ENCODE measurements at regions not wholly inside any gene's neighbourhood (a gene's known extent, or its start where the extent isn't known, plus 50 kb on each side); places are given as distances from the start of the nearest gene placed in this dataset.
A peak's percentile ranks its signal among the peaks of the same experiment; 100 is the strongest.

DNA sequence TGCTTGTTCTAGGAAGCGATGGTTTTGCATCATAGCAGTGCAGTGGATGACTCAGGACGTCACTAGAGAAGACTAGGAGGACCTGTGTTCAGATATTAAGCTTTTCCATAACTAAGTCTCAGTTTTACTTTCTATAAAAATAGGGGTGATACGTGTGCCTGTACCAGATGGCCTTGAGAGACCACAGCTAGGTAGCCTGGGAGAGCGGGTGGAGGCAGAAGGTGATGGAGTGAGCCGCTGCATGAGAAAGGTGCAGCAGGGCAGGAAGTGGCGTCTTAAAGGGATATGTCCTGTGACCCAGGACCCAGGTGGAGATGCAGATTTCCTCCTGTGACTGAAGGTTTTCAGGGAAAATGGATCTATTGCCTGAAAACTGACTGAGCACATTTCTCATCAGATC is 304.9 kb downstream of the CDC14C start (continued):
- TF ChIP-seq, protein P1, sequence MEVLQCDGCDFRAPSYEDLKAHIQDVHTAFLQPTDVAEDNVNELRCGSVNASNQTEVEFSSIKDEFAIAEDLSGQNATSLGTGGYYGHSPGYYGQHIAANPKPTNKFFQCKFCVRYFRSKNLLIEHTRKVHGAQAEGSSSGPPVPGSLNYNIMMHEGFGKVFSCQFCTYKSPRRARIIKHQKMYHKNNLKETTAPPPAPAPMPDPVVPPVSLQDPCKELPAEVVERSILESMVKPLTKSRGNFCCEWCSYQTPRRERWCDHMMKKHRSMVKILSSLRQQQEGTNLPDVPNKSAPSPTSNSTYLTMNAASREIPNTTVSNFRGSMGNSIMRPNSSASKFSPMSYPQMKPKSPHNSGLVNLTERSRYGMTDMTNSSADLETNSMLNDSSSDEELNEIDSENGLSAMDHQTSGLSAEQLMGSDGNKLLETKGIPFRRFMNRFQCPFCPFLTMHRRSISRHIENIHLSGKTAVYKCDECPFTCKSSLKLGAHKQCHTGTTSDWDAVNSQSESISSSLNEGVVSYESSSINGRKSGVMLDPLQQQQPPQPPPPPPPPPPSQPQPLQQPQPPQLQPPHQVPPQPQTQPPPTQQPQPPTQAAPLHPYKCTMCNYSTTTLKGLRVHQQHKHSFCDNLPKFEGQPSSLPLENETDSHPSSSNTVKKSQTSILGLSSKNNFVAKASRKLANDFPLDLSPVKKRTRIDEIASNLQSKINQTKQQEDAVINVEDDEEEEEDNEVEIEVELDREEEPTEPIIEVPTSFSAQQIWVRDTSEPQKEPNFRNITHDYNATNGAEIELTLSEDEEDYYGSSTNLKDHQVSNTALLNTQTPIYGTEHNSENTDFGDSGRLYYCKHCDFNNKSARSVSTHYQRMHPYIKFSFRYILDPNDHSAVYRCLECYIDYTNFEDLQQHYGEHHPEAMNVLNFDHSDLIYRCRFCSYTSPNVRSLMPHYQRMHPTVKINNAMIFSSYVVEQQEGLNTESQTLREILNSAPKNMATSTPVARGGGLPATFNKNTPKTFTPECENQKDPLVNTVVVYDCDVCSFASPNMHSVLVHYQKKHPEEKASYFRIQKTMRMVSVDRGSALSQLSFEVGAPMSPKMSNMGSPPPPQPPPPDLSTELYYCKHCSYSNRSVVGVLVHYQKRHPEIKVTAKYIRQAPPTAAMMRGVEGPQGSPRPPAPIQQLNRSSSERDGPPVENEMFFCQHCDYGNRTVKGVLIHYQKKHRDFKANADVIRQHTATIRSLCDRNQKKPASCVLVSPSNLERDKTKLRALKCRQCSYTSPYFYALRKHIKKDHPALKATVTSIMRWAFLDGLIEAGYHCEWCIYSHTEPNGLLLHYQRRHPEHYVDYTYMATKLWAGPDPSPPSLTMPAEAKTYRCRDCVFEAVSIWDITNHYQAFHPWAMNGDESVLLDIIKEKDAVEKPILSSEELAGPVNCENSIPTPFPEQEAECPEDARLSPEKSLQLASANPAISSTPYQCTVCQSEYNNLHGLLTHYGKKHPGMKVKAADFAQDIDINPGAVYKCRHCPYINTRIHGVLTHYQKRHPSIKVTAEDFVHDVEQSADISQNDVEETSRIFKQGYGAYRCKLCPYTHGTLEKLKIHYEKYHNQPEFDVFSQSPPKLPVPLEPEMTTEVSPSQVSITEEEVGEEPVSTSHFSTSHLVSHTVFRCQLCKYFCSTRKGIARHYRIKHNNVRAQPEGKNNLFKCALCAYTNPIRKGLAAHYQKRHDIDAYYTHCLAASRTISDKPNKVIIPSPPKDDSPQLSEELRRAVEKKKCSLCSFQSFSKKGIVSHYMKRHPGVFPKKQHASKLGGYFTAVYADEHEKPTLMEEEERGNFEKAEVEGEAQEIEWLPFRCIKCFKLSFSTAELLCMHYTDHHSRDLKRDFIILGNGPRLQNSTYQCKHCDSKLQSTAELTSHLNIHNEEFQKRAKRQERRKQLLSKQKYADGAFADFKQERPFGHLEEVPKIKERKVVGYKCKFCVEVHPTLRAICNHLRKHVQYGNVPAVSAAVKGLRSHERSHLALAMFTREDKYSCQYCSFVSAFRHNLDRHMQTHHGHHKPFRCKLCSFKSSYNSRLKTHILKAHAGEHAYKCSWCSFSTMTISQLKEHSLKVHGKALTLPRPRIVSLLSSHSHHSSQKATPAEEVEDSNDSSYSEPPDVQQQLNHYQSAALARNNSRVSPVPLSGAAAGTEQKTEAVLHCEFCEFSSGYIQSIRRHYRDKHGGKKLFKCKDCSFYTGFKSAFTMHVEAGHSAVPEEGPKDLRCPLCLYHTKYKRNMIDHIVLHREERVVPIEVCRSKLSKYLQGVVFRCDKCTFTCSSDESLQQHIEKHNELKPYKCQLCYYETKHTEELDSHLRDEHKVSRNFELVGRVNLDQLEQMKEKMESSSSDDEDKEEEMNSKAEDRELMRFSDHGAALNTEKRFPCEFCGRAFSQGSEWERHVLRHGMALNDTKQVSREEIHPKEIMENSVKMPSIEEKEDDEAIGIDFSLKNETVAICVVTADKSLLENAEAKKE (CRISPR knock-in tag; IDR thresholded peaks at IDR 0.05) = no peak
- TF ChIP-seq, protein P2, sequence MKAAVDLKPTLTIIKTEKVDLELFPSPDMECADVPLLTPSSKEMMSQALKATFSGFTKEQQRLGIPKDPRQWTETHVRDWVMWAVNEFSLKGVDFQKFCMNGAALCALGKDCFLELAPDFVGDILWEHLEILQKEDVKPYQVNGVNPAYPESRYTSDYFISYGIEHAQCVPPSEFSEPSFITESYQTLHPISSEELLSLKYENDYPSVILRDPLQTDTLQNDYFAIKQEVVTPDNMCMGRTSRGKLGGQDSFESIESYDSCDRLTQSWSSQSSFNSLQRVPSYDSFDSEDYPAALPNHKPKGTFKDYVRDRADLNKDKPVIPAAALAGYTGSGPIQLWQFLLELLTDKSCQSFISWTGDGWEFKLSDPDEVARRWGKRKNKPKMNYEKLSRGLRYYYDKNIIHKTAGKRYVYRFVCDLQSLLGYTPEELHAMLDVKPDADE (IDR thresholded peaks at IDR 0.05) = no peak
- no peak for TF ChIP-seq JUNB (IDR thresholded peaks at IDR 0.05; ENCODE audit: unreplicated experiment)

DNA sequence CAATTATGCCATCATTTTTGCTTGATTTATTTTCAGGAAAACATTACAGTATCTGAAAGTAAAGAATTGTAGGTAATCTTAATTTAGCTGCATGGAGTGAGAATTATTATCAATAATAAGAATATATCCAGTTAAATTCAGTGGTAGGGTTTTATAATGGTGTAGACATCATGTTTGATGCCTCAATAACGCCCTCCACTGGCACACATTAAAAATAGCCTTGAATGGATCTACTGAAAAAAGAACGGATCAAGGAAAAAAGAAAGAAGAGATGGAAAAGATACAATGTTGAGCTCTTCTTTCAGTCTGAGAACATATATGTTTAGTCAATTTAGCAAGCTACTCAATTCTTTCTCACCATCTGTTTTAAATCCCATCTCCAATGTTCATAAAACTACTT is 319.2 kb downstream of the CDC14C start:
- H3K27me3 Mint-ChIP-seq (ENCODE audit: insufficient read depth, low read depth, poor library complexity) = peaks cover 1% of the 10 kb centered on the region
- H2AFZ ChIP-seq = no peak overlapping the region
- H4K20me1 ChIP-seq (replicated peaks; ENCODE audit: insufficient read depth) = no peaks in the 10 kb centered on the region
- ATAC-seq (no peak; the same call in 2 of the 3 replicates), DNase-seq (ENCODE audit: low spot score) (peak; percentile 61)
- H3K27ac ChIP-seq (ENCODE audit: low read depth) = no peak overlapping the region; the same call in 1 of the 2 replicates
- H3K9me2 ChIP-seq (ENCODE audit: insufficient read depth) = peaks cover 5% of the 10 kb centered on the region; the same call in 1 of the 2 replicates
- H3K36me3 ChIP-seq (ENCODE audit: insufficient read depth) = peaks cover 4% of the 10 kb centered on the region; the same call in 1 of the 2 replicates
- peaks cover 30% of the 10 kb centered on the region for H3K36me3 Mint-ChIP-seq (ENCODE audit: low read depth)
- H3K27ac Mint-ChIP-seq = peak overlapping the region; percentile 91; the same call in 1 of the 2 replicates
- H3K27me3 ChIP-seq (ENCODE audit: insufficient read depth) = no peaks in the 10 kb centered on the region
- H3K4me1 ChIP-seq (ENCODE audit: insufficient read depth) = peaks cover 49% of the 10 kb centered on the region
- peaks cover 66% of the 10 kb centered on the region for H3K4me1 Mint-ChIP-seq
- H3K79me2 ChIP-seq (replicated peaks; ENCODE audit: insufficient read depth) = no peaks in the 10 kb centered on the region
- H3K9me3 Mint-ChIP-seq = peaks cover 15% of the 10 kb centered on the region
- H3K4me2 ChIP-seq = no peak overlapping the region
- H3F3A ChIP-seq (replicated peaks; ENCODE audit: low read depth) = no peaks in the 10 kb centered on the region
- no peak for TF ChIP-seq JUNB (IDR thresholded peaks at IDR 0.05; ENCODE audit: unreplicated experiment)
- TF ChIP-seq, protein P3, sequence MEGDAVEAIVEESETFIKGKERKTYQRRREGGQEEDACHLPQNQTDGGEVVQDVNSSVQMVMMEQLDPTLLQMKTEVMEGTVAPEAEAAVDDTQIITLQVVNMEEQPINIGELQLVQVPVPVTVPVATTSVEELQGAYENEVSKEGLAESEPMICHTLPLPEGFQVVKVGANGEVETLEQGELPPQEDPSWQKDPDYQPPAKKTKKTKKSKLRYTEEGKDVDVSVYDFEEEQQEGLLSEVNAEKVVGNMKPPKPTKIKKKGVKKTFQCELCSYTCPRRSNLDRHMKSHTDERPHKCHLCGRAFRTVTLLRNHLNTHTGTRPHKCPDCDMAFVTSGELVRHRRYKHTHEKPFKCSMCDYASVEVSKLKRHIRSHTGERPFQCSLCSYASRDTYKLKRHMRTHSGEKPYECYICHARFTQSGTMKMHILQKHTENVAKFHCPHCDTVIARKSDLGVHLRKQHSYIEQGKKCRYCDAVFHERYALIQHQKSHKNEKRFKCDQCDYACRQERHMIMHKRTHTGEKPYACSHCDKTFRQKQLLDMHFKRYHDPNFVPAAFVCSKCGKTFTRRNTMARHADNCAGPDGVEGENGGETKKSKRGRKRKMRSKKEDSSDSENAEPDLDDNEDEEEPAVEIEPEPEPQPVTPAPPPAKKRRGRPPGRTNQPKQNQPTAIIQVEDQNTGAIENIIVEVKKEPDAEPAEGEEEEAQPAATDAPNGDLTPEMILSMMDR (conservative IDR thresholded peaks at IDR 0.05; ENCODE audit: low read depth in 2 of 2) = peak; percentile 65 to 85
- no peak overlapping the region for H3K4me3 ChIP-seq
- H3K4me3 Mint-ChIP-seq = no peak overlapping the region

Data from GM23338 (cell line).